VCaP (cell line): ENCODE measurements at regions not wholly inside any gene's neighbourhood (a gene's known extent, or its start where the extent isn't known, plus 50 kb on each side); places are given as distances from the start of the nearest gene placed in this dataset.

ENCODE experiments used
- H3K27ac ChIP-seq: fragments of 450-650 bp; 2 replicates; pipeline ENCODE4 v1.5.1; 2017
- CTCF ChIP-seq: fragments of 450-650 bp; conservative IDR thresholded peaks from 2 replicates; pipeline ENCODE4 v1.5.1; 2017; ENCODE audit warnings: mild to moderate bottlenecking, moderate library complexity

- H3K27ac ChIP-seq: no peak overlapping the region
- TF ChIP-seq CTCF: no peak
Observed at GRCh38 chr4:181820553-181820952, 422.6 kb upstream of the TENM3 start.

GRCh38 chr4:181821039-181822004 lies 421.9 kb upstream of the TENM3 start:
- no peak for TF ChIP-seq CTCF

GRCh38 chr4:181822005-181822375 lies 421.2 kb upstream of the TENM3 start:
- H3K27ac ChIP-seq: no peak overlapping the region
- TF ChIP-seq CTCF: no peak

More at GRCh38 chr4:181821039-181822004, 421.9 kb upstream of the TENM3 start:
- no peak overlapping the region for H3K27ac ChIP-seq

GRCh38 chr4:181823183-181823582 lies 420.0 kb upstream of the TENM3 start:
- no peak for TF ChIP-seq CTCF
- no peak overlapping the region for H3K27ac ChIP-seq

- no peak overlapping the region for H3K27ac ChIP-seq
- no peak for TF ChIP-seq CTCF
Observed at GRCh38 chr4:181823645-181824044, 419.6 kb upstream of the TENM3 start.

- no peak overlapping the region for H3K27ac ChIP-seq
- TF ChIP-seq CTCF: no peak
Observed at GRCh38 chr4:181825564-181825963, 417.6 kb upstream of the TENM3 start.

- H3K27ac ChIP-seq: no peak overlapping the region
- no peak for TF ChIP-seq CTCF
Observed at GRCh38 chr4:181827246-181827645, 416.0 kb upstream of the TENM3 start.
